Cardiac muscle cell (in vitro differentiated cells and primary cell): ENCODE measurements at regions not wholly inside any gene's neighbourhood (a gene's known extent, or its start where the extent isn't known, plus 50 kb on each side); places are given as distances from the start of the nearest gene placed in this dataset.

ENCODE experiments used
- DNase-seq, 2 donors: peaks; one replicate each; pipeline versions ENCODE4 v3.0.0 to v3.0.0-alpha.2; 2010 to 2017; ENCODE audit warnings: low read depth in 1 of 2, low spot score in 1 of 2
- H3K27ac ChIP-seq: fragments of 200-600 bp; sonication (generic); 2 replicates; pipeline ENCODE4 v1.5.1; 2016
- H3K27me3 ChIP-seq: fragments of 200-600 bp; sonication (generic); 2 replicates; pipeline ENCODE4 v1.6.0; 2016; ENCODE audit warnings: control low read depth
- H3K36me3 ChIP-seq: fragments of 200-600 bp; sonication (generic); 2 replicates; pipeline ENCODE4 v1.5.1; 2016; ENCODE audit warnings: control low read depth
- H3K4me1 ChIP-seq: fragments of 200-600 bp; sonication (generic); 2 replicates; pipeline ENCODE4 v1.8.1; 2017; ENCODE audit warnings: low read depth, mild to moderate bottlenecking, mixed run types
- H3K4me3 ChIP-seq: fragments of 200-600 bp; sonication (generic); 2 replicates; pipeline ENCODE4 v1.5.1; 2016; ENCODE audit warnings: mild to moderate bottlenecking
- H3K9me3 ChIP-seq: fragments of 200-600 bp; sonication (generic); 2 replicates; pipeline ENCODE4 v1.5.1; 2017; ENCODE audit warnings: low read depth, mild to moderate bottlenecking, control low read depth
- CTCF ChIP-seq: IDR thresholded peaks from 2 replicates; pipeline ENCODE4 v1.5.1; 2012; ENCODE audit warnings: low read depth, mild to moderate bottlenecking, low read length

GRCh38 chr20:16205507-16205906 lies 367.7 kb downstream of the KIF16B start:
- TF ChIP-seq CTCF: no peak
- no peaks in the 10 kb centered on the region for H3K9me3 ChIP-seq
- no peak overlapping the region for H3K27ac ChIP-seq
- H3K36me3 ChIP-seq: no peaks in the 10 kb centered on the region
- DNase-seq: no peak
- H3K4me3 ChIP-seq: no peak overlapping the region
- no peaks in the 10 kb centered on the region for H3K27me3 ChIP-seq
- H3K4me1 ChIP-seq: no peaks in the 10 kb centered on the region

- H3K9me3 ChIP-seq: no peaks in the 10 kb centered on the region
- no peaks in the 10 kb centered on the region for H3K4me1 ChIP-seq
- H3K4me3 ChIP-seq: no peak overlapping the region
- no peaks in the 10 kb centered on the region for H3K36me3 ChIP-seq
- no peak overlapping the region for H3K27ac ChIP-seq
- no peak for TF ChIP-seq CTCF
- H3K27me3 ChIP-seq: no peaks in the 10 kb centered on the region
- no peak for DNase-seq
Measured at GRCh38 chr20:16203096-16203495, 370.2 kb downstream of the KIF16B start.

GRCh38 chr20:16201191-16201590 lies 372.1 kb downstream of the KIF16B start:
- no peak for TF ChIP-seq CTCF
- no peak for DNase-seq
- Histone ChIP-seq H3K27ac (no peak overlapping the region), H3K36me3 (no peaks in the 10 kb centered on the region), H3K27me3 (no peaks in the 10 kb centered on the region), H3K9me3 (no peaks in the 10 kb centered on the region), H3K4me3 (no peak overlapping the region), H3K4me1 (no peaks in the 10 kb centered on the region)

GRCh38 chr20:16197696-16198095 lies 375.6 kb downstream of the KIF16B start:
- Histone ChIP-seq H3K9me3 (no peaks in the 10 kb centered on the region), H3K4me1 (no peaks in the 10 kb centered on the region), H3K27me3 (no peaks in the 10 kb centered on the region), H3K27ac (no peak overlapping the region), H3K36me3 (no peaks in the 10 kb centered on the region), H3K4me3 (no peak overlapping the region)
- no peak for DNase-seq
- TF ChIP-seq CTCF: no peak

GRCh38 chr20:16195671-16196070 lies 377.6 kb downstream of the KIF16B start:
- no peak for TF ChIP-seq CTCF
- DNase-seq: no peak
- Histone ChIP-seq H3K9me3 (no peaks in the 10 kb centered on the region), H3K27ac (no peak overlapping the region), H3K4me1 (peaks cover 6% of the 10 kb centered on the region), H3K4me3 (no peak overlapping the region), H3K27me3 (no peaks in the 10 kb centered on the region), H3K36me3 (no peaks in the 10 kb centered on the region)
